GM19463 (cell line): ENCODE measurements at regions not wholly inside any gene's neighbourhood (a gene's known extent, or its start where the extent isn't known, plus 50 kb on each side); places are given as distances from the start of the nearest gene placed in this dataset.

Experiments used
- ATAC-seq: cut with Tn5 transposase; IDR thresholded peaks from one replicate; pipeline ENCODE4 v1.9.1; 2021; ENCODE audit warnings: mild to moderate bottlenecking, moderate library complexity; ENCODE audit not compliant: unreplicated experiment

DNA sequence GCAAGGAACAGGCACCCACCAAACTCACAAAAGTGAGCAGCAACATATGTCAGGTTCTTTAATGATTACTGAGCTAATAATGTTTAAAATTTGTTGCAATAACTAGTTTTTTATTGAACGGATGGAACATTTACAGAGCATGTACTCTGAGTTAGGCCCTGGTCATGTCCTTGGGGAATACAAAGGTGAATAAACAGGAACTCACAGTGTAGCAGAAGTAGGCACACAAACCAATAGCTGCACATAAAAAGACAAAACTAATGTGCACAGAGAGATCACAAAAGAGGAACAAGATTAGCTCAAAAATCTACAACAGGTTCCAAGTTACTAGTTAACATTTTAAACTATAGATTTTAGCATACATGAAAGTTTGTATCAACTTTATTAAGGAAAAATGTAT lies 505.3 kb upstream of the PPP2R3A start:
- ATAC-seq: no peak

DNA sequence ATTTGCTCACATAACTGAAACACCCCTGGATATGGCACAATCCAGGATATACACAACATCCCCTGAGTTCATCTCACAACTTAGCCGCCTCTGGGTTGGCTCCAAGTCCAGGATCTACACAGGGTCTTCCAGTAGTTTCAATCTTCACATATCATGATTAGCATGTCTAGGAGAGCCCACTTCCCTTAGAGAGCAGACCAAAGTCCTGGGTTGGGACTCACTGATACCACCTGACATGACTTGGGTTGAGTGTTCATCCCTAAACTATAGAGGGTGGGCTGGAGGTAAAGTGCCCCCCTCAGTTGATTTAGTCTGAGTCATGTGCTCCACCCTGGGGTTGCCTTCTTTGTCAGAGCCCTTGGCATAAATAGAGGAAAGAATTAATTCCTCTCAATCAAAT lies 493.6 kb upstream of the PPP2R3A start:
- ATAC-seq: no peak

DNA sequence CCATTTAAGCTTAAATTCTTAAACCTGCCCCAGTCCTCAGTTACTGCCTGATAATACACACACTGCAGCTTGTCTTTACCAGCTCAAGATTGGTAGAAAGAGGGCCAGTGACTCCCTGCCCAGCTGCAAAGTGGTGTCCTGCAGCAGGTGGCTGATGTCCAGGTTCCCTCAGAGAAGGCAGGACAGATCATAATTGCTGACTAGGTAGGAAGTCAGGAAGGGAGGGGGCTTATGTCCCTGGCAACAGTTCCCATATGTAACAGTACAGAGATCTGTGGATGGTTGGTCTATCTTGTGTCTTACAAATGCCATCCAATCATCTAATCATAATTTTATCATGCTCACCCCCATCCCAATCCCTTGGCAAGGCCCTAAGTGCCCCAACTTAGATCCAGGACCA lies 492.1 kb upstream of the PPP2R3A start:
- ATAC-seq: no peak

DNA sequence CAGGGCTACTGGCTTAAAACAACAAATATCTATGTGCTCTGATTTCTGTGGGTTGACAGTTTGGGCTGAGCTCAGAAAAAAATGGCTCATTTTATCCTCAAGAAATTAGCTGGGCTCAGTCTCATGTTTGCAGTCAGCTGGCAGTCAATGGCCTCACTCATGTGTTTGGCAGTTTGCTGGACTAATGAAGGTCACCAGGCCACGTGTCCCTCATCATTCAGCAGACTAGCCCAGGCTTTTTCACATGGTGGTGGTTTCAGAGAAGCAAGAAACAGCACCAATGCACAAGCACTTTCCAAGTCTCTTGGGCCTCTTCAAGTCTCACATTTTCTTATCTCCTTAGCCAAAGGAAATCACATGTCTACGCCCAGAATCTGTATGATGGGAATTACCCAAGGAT lies 478.3 kb upstream of the PPP2R3A start:
- ATAC-seq: no peak

DNA sequence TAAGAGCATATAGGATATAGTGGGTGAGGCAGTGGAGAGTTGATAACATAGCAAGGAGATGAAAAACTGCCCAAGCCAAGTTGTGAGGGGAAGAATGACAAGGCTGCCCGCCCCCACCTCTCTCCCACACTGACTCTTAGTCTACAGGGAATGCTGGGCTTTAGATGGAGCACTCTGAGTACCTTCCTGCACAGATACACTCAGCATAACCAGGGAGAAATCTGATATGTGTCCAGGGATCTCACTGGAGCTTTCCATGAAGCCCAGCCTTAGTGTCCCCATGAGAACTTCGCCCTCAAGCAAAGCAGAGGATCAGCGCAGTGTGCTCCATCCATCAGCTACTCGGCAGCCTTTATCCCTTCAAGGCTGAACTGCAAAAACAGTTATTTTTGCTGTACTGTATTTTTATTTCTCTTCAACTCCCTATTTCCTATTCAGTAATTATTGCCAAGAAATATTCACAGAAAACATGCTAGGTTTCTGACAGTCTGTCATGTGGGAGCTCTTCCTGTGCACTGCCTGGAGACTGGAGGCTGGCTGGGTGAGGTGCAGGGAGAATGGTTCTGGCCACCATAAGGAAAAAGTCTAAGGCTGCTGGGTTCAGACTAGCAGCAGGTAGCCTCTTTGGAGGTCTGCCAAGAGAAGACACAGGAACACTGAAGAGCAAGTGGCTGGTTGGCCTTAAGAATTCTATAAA lies 475.2 kb upstream of the PPP2R3A start:
- ATAC-seq: no peak

GRCh38 chr3:135491491-135492205 lies 473.9 kb upstream of the PPP2R3A start:
- ATAC-seq: no peak

GRCh38 chr3:135495891-135496290 lies 469.6 kb upstream of the PPP2R3A start:
- ATAC-seq: no peak

DNA sequence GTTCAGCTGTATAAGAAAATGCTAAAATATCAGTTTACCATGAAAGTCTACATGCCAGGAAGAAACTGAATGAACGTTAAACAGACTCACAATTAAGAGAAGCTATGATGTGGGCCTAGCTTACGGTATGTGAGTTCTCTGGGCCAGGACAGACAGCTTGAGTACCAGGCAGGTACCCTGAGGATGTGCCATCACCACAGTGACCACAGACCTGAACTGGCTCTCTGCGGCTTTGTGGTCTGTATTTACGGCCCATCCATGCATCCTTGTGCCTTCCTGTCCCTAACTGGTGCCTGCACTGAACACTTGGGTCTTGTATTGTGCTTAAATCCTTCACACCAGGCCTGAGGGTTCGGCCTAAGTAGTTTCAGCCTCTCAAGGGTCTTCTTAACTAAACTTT lies 467.5 kb upstream of the PPP2R3A start:
- no peak for ATAC-seq

DNA sequence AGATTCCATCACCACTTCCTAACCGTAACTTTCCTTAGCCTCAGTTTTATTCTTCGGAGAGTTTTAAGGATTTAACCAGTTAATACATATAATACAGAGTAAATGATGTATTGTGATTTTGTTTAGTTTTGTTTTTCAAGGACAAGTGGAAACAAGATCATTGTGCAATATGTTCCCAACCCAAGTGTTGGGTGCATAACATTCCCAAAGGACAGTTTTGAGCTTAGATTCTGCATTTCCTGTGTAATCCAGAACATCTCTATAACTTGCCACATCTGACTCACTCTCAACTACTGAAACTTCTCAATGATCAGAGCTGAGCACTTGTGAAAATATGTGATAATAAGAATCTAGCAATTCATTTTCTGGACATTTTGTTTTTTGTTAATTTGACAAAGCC lies 466.1 kb upstream of the PPP2R3A start:
- no peak for ATAC-seq

DNA sequence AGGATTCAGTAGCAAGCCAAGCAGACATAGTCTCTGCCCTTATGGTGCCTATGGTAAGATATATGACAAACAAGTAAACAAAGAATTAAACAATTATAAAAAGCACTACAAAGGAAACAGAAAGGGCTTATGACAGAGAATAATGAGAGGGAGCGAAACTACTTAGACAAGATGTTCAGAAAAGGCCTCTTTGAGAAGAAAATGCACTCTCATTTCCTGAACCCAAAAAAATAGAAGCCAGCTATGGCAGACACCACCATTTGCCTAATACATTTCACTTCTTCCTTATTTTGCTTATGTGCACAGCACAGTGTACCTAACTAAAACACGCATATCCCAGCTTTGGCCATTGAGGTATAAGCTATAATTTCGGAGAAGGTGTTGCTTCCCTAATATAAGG lies 465.5 kb upstream of the PPP2R3A start:
- ATAC-seq: no peak

DNA sequence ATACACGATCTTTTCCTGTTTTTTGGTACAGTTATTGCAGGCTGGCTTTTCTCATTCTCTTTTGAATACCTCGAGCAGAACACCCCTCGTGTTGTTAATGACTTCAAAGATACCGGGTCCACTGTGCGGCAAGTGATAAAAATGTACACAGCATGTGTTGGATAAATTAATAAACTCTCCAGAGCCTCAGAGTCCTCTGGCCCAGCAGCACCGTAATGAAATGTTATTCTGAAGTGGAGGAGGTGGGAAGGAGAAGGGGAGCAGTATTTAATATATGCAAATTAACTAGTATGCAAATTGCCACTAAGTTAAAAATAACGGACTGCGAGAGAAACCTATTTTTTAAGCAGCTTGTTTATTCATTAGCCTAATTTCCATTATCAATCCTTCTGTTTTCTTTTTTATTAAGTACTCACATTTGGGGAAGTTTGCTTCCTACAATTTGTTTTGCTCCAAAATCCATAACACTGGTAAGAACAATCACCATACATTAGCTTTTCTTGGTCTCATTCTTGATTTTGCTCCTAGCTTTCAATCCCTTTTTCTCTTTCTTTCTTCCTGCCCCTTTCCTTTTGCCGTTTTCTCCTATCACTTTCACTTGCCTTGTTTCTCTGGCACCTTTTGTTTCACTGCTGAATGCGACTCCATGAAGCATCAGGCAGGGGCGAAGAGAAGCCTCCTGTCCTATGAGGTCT lies 462.3 kb upstream of the PPP2R3A start:
- no peak for ATAC-seq

- ATAC-seq: peak; percentile 91
Measured at GRCh38 chr3:135503760-135504686, 461.5 kb upstream of the PPP2R3A start.

DNA sequence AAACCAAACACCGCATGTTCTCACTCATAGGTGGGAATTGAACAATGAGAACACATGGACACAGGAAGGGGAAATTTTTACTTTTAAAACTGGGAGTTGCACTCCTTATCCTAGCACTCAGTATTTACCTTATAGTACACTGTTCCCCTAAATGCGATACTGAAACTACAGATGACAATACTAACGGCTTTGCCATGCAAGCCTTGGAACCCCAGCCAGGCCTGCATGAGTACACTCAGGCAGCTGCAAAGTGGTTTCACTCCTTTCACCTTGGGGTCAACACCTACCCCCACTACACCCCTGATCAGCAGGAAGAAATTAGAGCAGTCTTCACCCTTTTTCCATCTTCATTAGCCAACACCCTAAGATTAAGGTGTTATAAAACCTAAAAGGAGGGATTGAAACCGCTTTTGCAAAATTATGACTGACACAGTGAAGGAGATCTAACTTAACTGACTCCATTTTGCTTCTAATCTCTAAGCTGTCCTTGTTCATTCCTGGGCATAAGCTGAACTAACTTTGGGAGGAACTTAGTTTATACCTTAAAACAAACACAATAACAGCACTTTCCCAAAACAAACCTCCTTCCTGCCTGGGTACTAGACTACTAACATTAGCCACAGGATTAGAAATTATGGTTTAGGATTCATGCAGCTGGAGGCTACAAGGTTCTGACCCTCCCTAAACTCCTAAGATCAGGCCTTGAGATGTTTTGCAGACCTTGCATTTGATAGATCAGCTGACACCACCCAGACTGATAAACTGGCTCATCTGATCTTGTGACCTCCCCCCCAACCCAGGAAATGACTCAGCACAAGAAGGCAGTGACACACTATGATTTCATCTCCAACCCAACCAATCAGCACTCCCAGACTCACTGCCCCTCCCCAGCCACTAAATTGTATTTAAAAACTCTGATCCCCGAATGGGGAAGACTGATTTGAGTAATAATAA lies 452.1 kb upstream of the PPP2R3A start:
- ATAC-seq: no peak

- no peak for ATAC-seq
Measured at GRCh38 chr3:135514060-135514448, 451.5 kb upstream of the PPP2R3A start.

DNA sequence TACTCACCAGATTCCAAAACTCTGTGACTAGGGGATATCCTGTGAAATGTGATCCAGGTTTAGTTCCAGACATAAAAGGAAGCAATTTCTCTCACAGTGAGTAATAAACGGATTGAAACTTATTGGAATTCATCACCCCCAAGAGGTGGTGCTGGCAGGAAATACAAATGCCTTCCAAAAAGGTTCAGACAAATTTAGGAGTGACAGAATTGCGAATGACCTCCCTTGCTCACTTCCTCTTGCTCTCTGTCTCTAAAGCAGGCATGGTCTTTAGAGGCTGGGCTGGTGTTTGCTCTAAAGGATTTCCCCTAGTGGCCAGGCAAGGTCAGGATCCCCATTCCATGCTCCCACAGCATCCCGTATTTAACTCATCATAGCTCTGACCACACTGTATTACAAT lies 449.4 kb upstream of the PPP2R3A start:
- no peak for ATAC-seq

- ATAC-seq: no peak
Measured at GRCh38 chr3:135528413-135529015, 437.0 kb upstream of the PPP2R3A start.

DNA sequence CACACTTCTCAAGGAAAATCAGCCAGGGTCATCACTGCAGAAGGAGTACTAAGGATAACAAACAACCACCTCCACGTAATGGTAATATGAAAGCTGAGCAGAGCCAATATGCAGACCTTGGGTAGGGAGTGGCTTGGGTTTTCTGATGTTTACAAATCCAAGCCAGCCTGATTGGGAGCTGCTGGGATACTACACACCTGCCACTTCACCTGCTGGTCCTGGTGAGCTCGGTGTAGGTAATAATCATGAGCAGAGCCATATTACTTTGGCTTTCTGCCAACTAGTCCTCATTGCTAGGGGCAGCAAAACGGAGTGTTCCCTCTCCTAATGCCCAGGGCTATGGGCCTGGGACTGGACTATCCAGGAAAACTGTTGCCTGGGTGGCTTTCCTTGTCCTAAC lies 433.5 kb upstream of the PPP2R3A start:
- no peak for ATAC-seq

GRCh38 chr3:135538123-135538522 lies 427.4 kb upstream of the PPP2R3A start:
- no peak for ATAC-seq

- no peak for ATAC-seq
Measured at GRCh38 chr3:135539351-135539750, 426.2 kb upstream of the PPP2R3A start.

- ATAC-seq: no peak
Measured at GRCh38 chr3:135539854-135540253, 425.7 kb upstream of the PPP2R3A start.
